CD4-positive, alpha-beta T cell (primary cell): ENCODE measurements at regions not wholly inside any gene's neighbourhood (a gene's known extent, or its start where the extent isn't known, plus 50 kb on each side); places are given as distances from the start of the nearest gene placed in this dataset.

Source experiments
- ATAC-seq: fragments of 200-7000 bp; cut with Tn5 transposase; one replicate; pipeline ENCODE4 v1.10.0; 2022; ENCODE audit warnings: mild to moderate bottlenecking; ENCODE audit not compliant: poor library complexity
- CTCF ChIA-PET: fragments of 350-600 bp; sonication (Branson Sonifier 250); formaldehyde crosslinking; loops from one replicate; lab custom pipeline; 2021; ENCODE audit warnings: antibody characterized with exemption, inconsistent platforms; lab: Charles Lee
- POLR2A ChIA-PET: fragments of 350-600 bp; sonication (Branson Sonifier 250); formaldehyde crosslinking; loops from one replicate; lab custom pipeline; 2021; ENCODE audit warnings: antibody characterized with exemption, inconsistent platforms; lab: Charles Lee
- DNase-seq, 14 experiments: peaks; one replicate each; pipeline ENCODE4 v3.0.0-alpha.2; 2013 to 2020; ENCODE audit warnings: mixed read lengths in 2 of 14
- H3K27ac ChIP-seq, 2 donors: one replicate each; pipeline versions ENCODE4 v1.5.1 to v1.7.0; 2013; ENCODE audit warnings: low read length in 2 of 2, low read depth in 1 of 2, mild to moderate bottlenecking in 1 of 2
- H3K27me3 ChIP-seq, 2 experiments: 1 replicate in 1 of 2; 2 replicates in 1 of 2; pipeline versions ENCODE4 v1.6.1 to v1.7.0; 2013; ENCODE audit warnings: low read length in 2 of 2, control low read depth in 1 of 2, mild to moderate bottlenecking in 1 of 2, moderate library complexity in 1 of 2; ENCODE audit not compliant: insufficient read depth in 2 of 2, control insufficient read depth in 1 of 2
- H3K36me3 ChIP-seq: one replicate; pipeline ENCODE4 v1.6.1; 2013; ENCODE audit warnings: low read length, control low read depth; ENCODE audit not compliant: insufficient read depth
- H3K4me1 ChIP-seq: one replicate; pipeline ENCODE4 v1.6.1; 2013; ENCODE audit warnings: low read length, control low read depth; ENCODE audit not compliant: insufficient read depth
- H3K4me3 ChIP-seq: one replicate; pipeline ENCODE4 v1.5.1; 2013; ENCODE audit warnings: mild to moderate bottlenecking, low read length, moderate library complexity
- H3K9me3 ChIP-seq, 2 experiments: 1 replicate in 1 of 2; 2 replicates in 1 of 2; pipeline versions ENCODE4 v1.6.1 to v1.7.0; 2013; ENCODE audit warnings: low read length in 2 of 2, mild to moderate bottlenecking in 2 of 2, control low read depth in 1 of 2, moderate library complexity in 1 of 2; ENCODE audit not compliant: control insufficient read depth in 1 of 2, insufficient read depth in 1 of 2
- H3K27ac Mint-ChIP-seq: one replicate; pipeline ENCODE4 v1.8.0; 2020; ENCODE audit warnings: mixed read lengths
- H3K27me3 Mint-ChIP-seq: one replicate; pipeline ENCODE4 v1.8.0; 2021; ENCODE audit warnings: mixed read lengths
- H3K36me3 Mint-ChIP-seq: one replicate; pipeline ENCODE4 v1.8.0; 2021; ENCODE audit warnings: low read depth, mixed read lengths
- H3K4me1 Mint-ChIP-seq: one replicate; pipeline ENCODE4 v1.8.0; 2021; ENCODE audit warnings: low read depth, mixed read lengths
- H3K4me3 Mint-ChIP-seq: one replicate; pipeline ENCODE4 v1.8.0; 2020; ENCODE audit warnings: mild to moderate bottlenecking, mixed read lengths
- H3K9me3 Mint-ChIP-seq: one replicate; pipeline ENCODE4 v1.8.0; 2020; ENCODE audit warnings: mixed read lengths
- intact Hi-C, 2 experiments: fragments of 100-400 bp; cut with DNase I in 1 of 2; cut with micrococcal nuclease in 1 of 2; formaldehyde crosslinking; loops; one replicate each; pipeline versions ENCODE4 v1.15.1 to v1.9.0; 2023 to 2025; cut with DNase I, micrococcal nuclease
- TF ChIP-seq, protein P1 (sequence below): fragments of 200-600 bp; IDR thresholded peaks from one replicate; pipeline ENCODE4 v1.8.0; 2022; ENCODE audit warnings: antibody characterized with exemption, mild to moderate bottlenecking

DNA sequence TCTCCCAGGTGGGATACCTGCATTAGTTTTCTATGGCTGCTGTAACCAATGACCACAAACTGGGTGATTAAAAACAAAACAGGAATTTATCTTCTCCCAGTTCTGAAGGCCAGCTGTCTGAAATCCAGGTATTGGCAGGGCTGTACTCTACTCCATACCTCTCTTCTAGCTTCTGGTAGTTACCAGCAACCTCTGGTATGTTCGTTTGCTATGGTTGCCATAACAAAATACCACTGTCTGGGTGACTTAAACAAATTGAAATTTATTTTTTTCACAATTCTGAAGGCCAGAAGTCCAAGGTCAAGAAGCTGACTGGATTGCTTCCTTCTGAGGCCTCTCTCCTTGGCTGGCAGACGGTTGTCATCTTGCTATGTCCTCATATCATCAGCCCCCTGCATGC lies 642.1 kb upstream of the TENM3 start:
- TF ChIP-seq, protein P1, sequence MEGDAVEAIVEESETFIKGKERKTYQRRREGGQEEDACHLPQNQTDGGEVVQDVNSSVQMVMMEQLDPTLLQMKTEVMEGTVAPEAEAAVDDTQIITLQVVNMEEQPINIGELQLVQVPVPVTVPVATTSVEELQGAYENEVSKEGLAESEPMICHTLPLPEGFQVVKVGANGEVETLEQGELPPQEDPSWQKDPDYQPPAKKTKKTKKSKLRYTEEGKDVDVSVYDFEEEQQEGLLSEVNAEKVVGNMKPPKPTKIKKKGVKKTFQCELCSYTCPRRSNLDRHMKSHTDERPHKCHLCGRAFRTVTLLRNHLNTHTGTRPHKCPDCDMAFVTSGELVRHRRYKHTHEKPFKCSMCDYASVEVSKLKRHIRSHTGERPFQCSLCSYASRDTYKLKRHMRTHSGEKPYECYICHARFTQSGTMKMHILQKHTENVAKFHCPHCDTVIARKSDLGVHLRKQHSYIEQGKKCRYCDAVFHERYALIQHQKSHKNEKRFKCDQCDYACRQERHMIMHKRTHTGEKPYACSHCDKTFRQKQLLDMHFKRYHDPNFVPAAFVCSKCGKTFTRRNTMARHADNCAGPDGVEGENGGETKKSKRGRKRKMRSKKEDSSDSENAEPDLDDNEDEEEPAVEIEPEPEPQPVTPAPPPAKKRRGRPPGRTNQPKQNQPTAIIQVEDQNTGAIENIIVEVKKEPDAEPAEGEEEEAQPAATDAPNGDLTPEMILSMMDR: no peak
- DNase-seq (no peak), ATAC-seq (no peak)
- no peaks in the 10 kb centered on the region for H3K4me1 ChIP-seq
- no peak overlapping the region for H3K27ac ChIP-seq
- Mint-ChIP-seq H3K27me3 (no peaks in the 10 kb centered on the region), H3K9me3 (peaks cover 9% of the 10 kb centered on the region), H3K4me3 (no peak overlapping the region), H3K36me3 (no peaks in the 10 kb centered on the region), H3K27ac (no peak overlapping the region), H3K4me1 (no peaks in the 10 kb centered on the region)
- POLR2A ChIA-PET: no interaction called here
- H3K9me3 ChIP-seq: peaks cover 0 to 13% of the 10 kb centered on the region in 2 experiments
- H3K36me3 ChIP-seq: no peaks in the 10 kb centered on the region
- H3K4me3 ChIP-seq: no peak overlapping the region
- intact Hi-C loops: no loop called here
- CTCF ChIA-PET: no interaction called here
- no peaks in the 10 kb centered on the region for H3K27me3 ChIP-seq

DNA sequence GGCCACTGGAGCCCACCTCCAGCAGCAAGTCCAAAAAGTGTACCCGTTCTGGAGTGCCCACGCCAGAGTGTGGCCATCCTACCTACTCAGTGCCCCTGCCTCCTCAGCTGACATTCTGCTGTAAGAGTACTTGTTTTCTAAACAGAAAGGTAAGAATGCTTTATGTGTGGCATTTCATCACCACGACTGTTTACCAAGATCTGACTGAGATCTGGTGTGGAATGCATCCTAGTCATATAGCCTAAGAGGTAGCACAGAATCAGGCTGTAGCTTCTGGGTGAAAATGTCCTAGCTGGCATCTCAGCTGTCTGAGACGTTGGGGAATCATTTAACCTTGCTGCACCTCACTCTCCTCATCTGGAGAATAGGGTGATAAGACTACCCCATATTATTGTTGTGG lies 638.7 kb upstream of the TENM3 start:
- Mint-ChIP-seq H3K27me3 (no peaks in the 10 kb centered on the region), H3K4me1 (no peaks in the 10 kb centered on the region), H3K27ac (no peak overlapping the region), H3K9me3 (peaks cover 9% of the 10 kb centered on the region), H3K36me3 (no peaks in the 10 kb centered on the region), H3K4me3 (no peak overlapping the region)
- Histone ChIP-seq H3K36me3 (no peaks in the 10 kb centered on the region), H3K4me3 (no peak overlapping the region), H3K4me1 (no peaks in the 10 kb centered on the region), H3K27ac (no peak overlapping the region), H3K27me3 (no peaks in the 10 kb centered on the region), H3K9me3 (peaks cover 0 to 13% of the 10 kb centered on the region in 2 experiments)
- no peak for ATAC-seq
- ChIA-PET CTCF (no interaction called here), POLR2A (no interaction called here)
- no peak for DNase-seq
- intact Hi-C loops: no loop called here
- TF ChIP-seq, protein P1: no peak

DNA sequence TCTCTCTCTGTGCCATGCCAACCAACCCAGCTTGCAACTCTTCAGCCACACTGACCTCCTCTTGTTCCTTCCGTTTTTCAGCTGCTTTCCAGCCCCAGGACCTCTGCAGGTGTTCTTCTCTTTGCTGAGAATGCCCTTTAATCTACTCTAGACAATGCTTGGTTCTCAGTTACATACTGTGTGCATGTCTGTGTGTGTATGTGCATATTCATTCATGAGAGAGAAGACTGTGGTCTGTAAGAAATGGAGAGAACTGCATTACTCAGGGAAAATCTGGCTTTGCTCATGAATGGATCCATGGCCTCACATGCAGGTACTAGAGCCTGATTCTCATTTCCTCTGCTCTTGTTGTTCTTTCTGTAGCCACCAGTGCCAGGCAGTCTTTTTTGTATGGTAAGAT lies 636.9 kb upstream of the TENM3 start:
- intact Hi-C loops: no loop called here
- no peaks in the 10 kb centered on the region for H3K36me3 ChIP-seq
- Mint-ChIP-seq H3K27me3 (no peaks in the 10 kb centered on the region), H3K4me1 (no peaks in the 10 kb centered on the region), H3K4me3 (no peak overlapping the region), H3K9me3 (peaks cover 10% of the 10 kb centered on the region), H3K36me3 (no peaks in the 10 kb centered on the region), H3K27ac (no peak overlapping the region)
- POLR2A ChIA-PET: no interaction called here
- H3K4me1 ChIP-seq: no peaks in the 10 kb centered on the region
- TF ChIP-seq, protein P1: no peak
- H3K9me3 ChIP-seq: peaks cover 0 to 9% of the 10 kb centered on the region in 2 experiments
- CTCF ChIA-PET: no interaction called here
- H3K4me3 ChIP-seq: no peak overlapping the region
- H3K27ac ChIP-seq: no peak overlapping the region
- ATAC-seq (no peak), DNase-seq (no peak)
- H3K27me3 ChIP-seq: no peaks in the 10 kb centered on the region
